Endothelial cell of umbilical vein (primary cell): ENCODE measurements at regions not wholly inside any gene's neighbourhood (a gene's known extent, or its start where the extent isn't known, plus 50 kb on each side); places are given as distances from the start of the nearest gene placed in this dataset.

Experiments
- BruUV-seq: library from RNA; stranded (reverse); fragments of 400-500 nt; replicated peaks from 2 replicates; lab custom pipeline; 2021; lab: Mats Ljungman, UMichigan
- CTCF ChIA-PET: fragments of 300-600, 350-600 bp; sonication (Branson Sonifier 250); formaldehyde crosslinking; loops from one replicate; lab custom pipeline; 2021; ENCODE audit warnings: antibody characterized with exemption, inconsistent platforms; lab: Charles Lee
- POLR2A ChIA-PET: fragments of 300-600, 350-600 bp; sonication (Branson Sonifier 250); formaldehyde crosslinking; loops from one replicate; lab custom pipeline; 2021; ENCODE audit warnings: antibody characterized with exemption, inconsistent platforms; lab: Charles Lee
- DNase-seq: peaks from one replicate; pipeline ENCODE4 v3.0.0-alpha.2; 2011; ENCODE audit warnings: low read depth, low spot score
- FAIRE-seq: peaks from 2 replicates; lab custom pipeline; 2011; peaks lifted over from hg19 to GRCh38; lab: Jason Lieb, UNC
- H2AFZ ChIP-seq: 2 replicates; pipeline ENCODE4 v1.6.0; 2012; ENCODE audit warnings: low read depth, low read length, control low read depth, inconsistent platforms
- H3K27ac ChIP-seq: 2 replicates; pipeline ENCODE4 v1.5.1; 2011; ENCODE audit warnings: low read depth, mild to moderate bottlenecking, control low read depth, low read length, moderate library complexity; ENCODE audit not compliant: insufficient read depth
- H3K27me3 ChIP-seq, 2 experiments: 2 replicates each; pipeline versions ENCODE4 v1.6.0 to v1.6.1; 2011; ENCODE audit warnings: low read length in 2 of 2, mixed read lengths in 1 of 2; ENCODE audit not compliant: control insufficient read depth in 2 of 2, insufficient read depth in 2 of 2
- H3K36me3 ChIP-seq, 2 experiments: 2 replicates in 1 of 2; 3 replicates in 1 of 2; pipeline ENCODE4 v1.5.1; 2011; ENCODE audit warnings: low read length in 2 of 2, mild to moderate bottlenecking in 1 of 2, moderate library complexity in 1 of 2; ENCODE audit not compliant: control insufficient read depth in 2 of 2, insufficient read depth in 2 of 2; ENCODE audit errors: extremely low read depth in 1 of 2
- H3K4me1 ChIP-seq: 3 replicates; pipeline ENCODE4 v1.5.1; 2011; ENCODE audit warnings: mild to moderate bottlenecking, low read length; ENCODE audit not compliant: control insufficient read depth, insufficient read depth; ENCODE audit errors: extremely low read depth
- H3K4me2 ChIP-seq: 2 replicates; pipeline ENCODE4 v1.6.1; 2011; ENCODE audit warnings: low read length, control low read depth, mixed read lengths; ENCODE audit not compliant: insufficient read depth
- H3K4me3 ChIP-seq, 3 experiments: fragments of 200-600 bp in 1 of 3; sonication (generic), shearing (Covaris generic) in 1 of 3; replicated peaks in 1 of 3; 2 replicates each; pipeline ENCODE4 v1.5.1; 2011 to 2016; ENCODE audit warnings: control low read depth in 3 of 3, low read length in 3 of 3, mild to moderate bottlenecking in 2 of 3, inconsistent platforms in 1 of 3, low read depth in 1 of 3, moderate library complexity in 1 of 3; ENCODE audit not compliant: insufficient read depth in 1 of 3
- H3K79me2 ChIP-seq: 2 replicates; pipeline ENCODE4 v1.6.0; 2012; ENCODE audit warnings: low read length, inconsistent platforms; ENCODE audit not compliant: control insufficient read depth, insufficient read depth
- H3K9ac ChIP-seq: replicated peaks from 2 replicates; pipeline ENCODE3; 2011; ENCODE audit warnings: low read length, control low read depth; ENCODE audit not compliant: insufficient read depth; ENCODE audit errors: extremely low read depth
- H3K9me1 ChIP-seq: replicated peaks from 3 replicates; pipeline ENCODE4 v1.6.0; 2011; ENCODE audit warnings: mild to moderate bottlenecking, low read length; ENCODE audit not compliant: control insufficient read depth, insufficient read depth; ENCODE audit errors: extremely low read depth
- H3K9me3 ChIP-seq: replicated peaks from 2 replicates; pipeline ENCODE4 v1.5.1; 2012; ENCODE audit warnings: low read length, inconsistent platforms; ENCODE audit not compliant: control insufficient read depth, insufficient read depth
- H4K20me1 ChIP-seq: replicated peaks from 2 replicates; pipeline ENCODE3; 2011; ENCODE audit warnings: mild to moderate bottlenecking, low read length; ENCODE audit not compliant: control insufficient read depth, insufficient read depth; ENCODE audit errors: extremely low read depth
- CTCF ChIP-seq, 2 donors: IDR thresholded peaks; 1 replicate in 1 of 2; 2 replicates in 1 of 2; pipeline ENCODE4 v1.5.1; 2011; ENCODE audit warnings: low read length in 2 of 2, mild to moderate bottlenecking in 2 of 2, moderate library complexity in 2 of 2, control low read depth in 1 of 2, inconsistent platforms in 1 of 2, low read depth in 1 of 2; ENCODE audit not compliant: insufficient read depth in 1 of 2; ENCODE audit errors: extremely low read depth in 1 of 2
- EZH2 ChIP-seq: IDR thresholded peaks from 2 replicates; pipeline ENCODE4 v1.6.1; 2012; ENCODE audit warnings: borderline replicate concordance, low read depth, mild to moderate bottlenecking, moderate library complexity, low read length, inconsistent platforms; ENCODE audit not compliant: severe bottlenecking
- FOS ChIP-seq: IDR thresholded peaks from 2 replicates; pipeline ENCODE4 v1.6.1; 2011; ENCODE audit warnings: mild to moderate bottlenecking, low read length, moderate library complexity, borderline replicate concordance; ENCODE audit not compliant: insufficient read depth
- GATA2 ChIP-seq: IDR thresholded peaks from 2 replicates; pipeline ENCODE4 v1.7.0; 2011; ENCODE audit warnings: low read depth, mild to moderate bottlenecking, moderate library complexity, mixed read lengths, low read length; ENCODE audit not compliant: insufficient read length, insufficient read depth
- JUN ChIP-seq: IDR thresholded peaks from 2 replicates; pipeline ENCODE4 v1.6.1; 2011; ENCODE audit warnings: borderline replicate concordance, low read depth; ENCODE audit not compliant: insufficient read length, insufficient read depth
- MAX ChIP-seq: IDR thresholded peaks from 2 replicates; pipeline ENCODE4 v1.6.1; 2011; ENCODE audit not compliant: insufficient read depth, insufficient read length
- MYC ChIP-seq: IDR thresholded peaks from one replicate; pipeline ENCODE4 v1.6.1; 2011; ENCODE audit warnings: mild to moderate bottlenecking, low read depth, low read length
- POLR2A ChIP-seq: IDR thresholded peaks from 2 replicates; pipeline ENCODE4 v1.6.1; 2012; ENCODE audit warnings: low read depth, mild to moderate bottlenecking, control low read depth, low read length
- POLR2AphosphoS5 ChIP-seq: IDR thresholded peaks from 2 replicates; pipeline ENCODE4 v1.6.1; 2012; ENCODE audit warnings: low read depth, mild to moderate bottlenecking, control low read depth, low read length, moderate library complexity; ENCODE audit not compliant: insufficient read depth
- dilution Hi-C: fragments of 300-500 bp; cut with MboI; formaldehyde crosslinking; loops from one replicate; pipeline ENCODE4 v1.15.0; 2019; ENCODE audit warnings: low sequenced_read_pairs; ENCODE audit not compliant: extremely low pct_ligation_motif_present
- intact Hi-C: fragments of 100-400 bp; cut with micrococcal nuclease; formaldehyde crosslinking; loops from one replicate; pipeline ENCODE4 v1.10.0; 2022

- no peaks in the 10 kb centered on the region for H3K9me3 ChIP-seq
- intact Hi-C loops: no loop called here
These were observed 142.4 kb upstream of the MEOX2 start for GRCh38 chr7:15828881-15829280.

More at GRCh38 chr7:15828881-15829280, 142.4 kb upstream of the MEOX2 start:
- ChIA-PET CTCF (no interaction called here), POLR2A (no interaction called here)
- Histone ChIP-seq H3K4me2 (no peak overlapping the region), H3K4me1 (no peaks in the 10 kb centered on the region), H3K9ac (no peak overlapping the region), H2AFZ (no peak overlapping the region), H3K9me1 (no peaks in the 10 kb centered on the region), H3K27me3 (no peaks in the 10 kb centered on the region), H3K4me3 (no peak overlapping the region), H3K79me2 (no peaks in the 10 kb centered on the region), H4K20me1 (no peaks in the 10 kb centered on the region), H3K27ac (no peak overlapping the region), H3K36me3 (no peaks in the 10 kb centered on the region)
- no peak for FAIRE-seq
- TF ChIP-seq POLR2AphosphoS5 (no peak), FOS (no peak), CTCF (IDR thresholded peaks at IDR 0.05; ENCODE audit: extremely low read depth in 1 of 2, insufficient read depth in 1 of 2, low read depth in 1 of 2, low read length in 2 of 2) (no peak), GATA2 (no peak), JUN (no peak), MYC (no peak), MAX (no peak), EZH2 (no peak), POLR2A (no peak)
- DNase-seq: no peak
- no TSS peak for BruUV-seq
- dilution Hi-C loops: no loop called here
